OCI-LY1 (cell line): ENCODE measurements at regions not wholly inside any gene's neighbourhood (a gene's known extent, or its start where the extent isn't known, plus 50 kb on each side); places are given as distances from the start of the nearest gene placed in this dataset.

Source experiments
- H2AFZ ChIP-seq: fragments of 200-600 bp; sonication (generic), shearing (Covaris generic); 2 replicates; pipeline ENCODE4 v1.6.0; 2014; ENCODE audit warnings: antibody characterized with exemption, mild to moderate bottlenecking, low read length
- H3F3A ChIP-seq: fragments of 200-600 bp; sonication (generic), shearing (Covaris generic); 2 replicates; pipeline ENCODE4 v1.6.0; 2014; ENCODE audit warnings: mild to moderate bottlenecking, antibody characterized with exemption, low read length, moderate library complexity; ENCODE audit not compliant: insufficient read depth
- H3K27ac ChIP-seq: fragments of 200-600 bp; sonication (generic); 2 replicates; pipeline ENCODE4 v1.5.1; 2014; ENCODE audit warnings: low read length, mixed run types, mild to moderate bottlenecking, low read depth; ENCODE audit not compliant: poor library complexity, severe bottlenecking
- H3K27me3 ChIP-seq: fragments of 200-600 bp; sonication (generic); 2 replicates; pipeline ENCODE4 v1.6.0; 2014; ENCODE audit warnings: antibody characterized with exemption, mild to moderate bottlenecking, low read length, moderate library complexity; ENCODE audit not compliant: insufficient read depth
- H3K36me3 ChIP-seq: fragments of 200-600 bp; sonication (generic); 2 replicates; pipeline ENCODE4 v1.6.1; 2014; ENCODE audit warnings: mild to moderate bottlenecking, antibody characterized with exemption, low read length, moderate library complexity, mixed read lengths; ENCODE audit not compliant: insufficient read depth
- H3K4me1 ChIP-seq: fragments of 200-600 bp; sonication (generic); 2 replicates; pipeline ENCODE4 v1.5.1; 2014; ENCODE audit warnings: mild to moderate bottlenecking, low read length, moderate library complexity; ENCODE audit not compliant: insufficient read depth, severe bottlenecking
- H3K4me2 ChIP-seq: fragments of 200-600 bp; sonication (generic), shearing (Covaris generic); 2 replicates; pipeline ENCODE4 v1.6.1; 2014; ENCODE audit warnings: low read length
- H3K4me3 ChIP-seq: fragments of 200-600 bp; sonication (generic); 2 replicates; pipeline ENCODE4 v1.5.1; 2014; ENCODE audit warnings: low read length, low read depth, mild to moderate bottlenecking, mixed read lengths; ENCODE audit not compliant: poor library complexity, severe bottlenecking
- H3K79me2 ChIP-seq: fragments of 200-600 bp; shearing (Covaris generic); 2 replicates; pipeline ENCODE4 v1.6.1; 2016; ENCODE audit warnings: mixed run types, low read length, mixed read lengths; ENCODE audit not compliant: insufficient read depth
- H3K9ac ChIP-seq: fragments of 200-600 bp; sonication (generic), shearing (Covaris generic); 2 replicates; pipeline ENCODE4 v1.6.1; 2014; ENCODE audit warnings: mild to moderate bottlenecking, low read length, mixed read lengths
- H3K9me2 ChIP-seq: fragments of 200-600 bp; sonication (generic), shearing (Covaris generic); 2 replicates; pipeline ENCODE4 v1.6.1; 2014; ENCODE audit warnings: low read depth, mild to moderate bottlenecking, low read length, mixed read lengths
- H3K9me3 ChIP-seq: fragments of 200-600 bp; shearing (Covaris generic); 2 replicates; pipeline ENCODE4 v1.6.1; 2014; ENCODE audit warnings: low read length, mixed read lengths
- H4K20me1 ChIP-seq: fragments of 200-600 bp; sonication (generic), shearing (Covaris generic); 2 replicates; pipeline ENCODE4 v1.6.0; 2016; ENCODE audit warnings: mild to moderate bottlenecking, low read length; ENCODE audit not compliant: insufficient read depth
- CTCF ChIP-seq: fragments of 200-600 bp; sonication (generic), shearing (Covaris generic); IDR thresholded peaks from 2 replicates; pipeline ENCODE4 v1.5.1; 2017; ENCODE audit warnings: mild to moderate bottlenecking, antibody characterized with exemption, low read length, moderate library complexity, mixed read lengths
- EZH2 ChIP-seq: fragments of 200-600 bp; sonication (generic), shearing (Covaris generic); IDR thresholded peaks from 2 replicates; pipeline ENCODE4 v1.8.0; 2017; ENCODE audit warnings: borderline replicate concordance, mixed run types, mild to moderate bottlenecking, antibody characterized with exemption, low read length, moderate library complexity, mixed read lengths

- H3F3A ChIP-seq, result no peaks in the 10 kb centered on the region
- no peaks in the 10 kb centered on the region for H3K27me3 ChIP-seq
- H3K9ac ChIP-seq, result no peak overlapping the region
- H3K36me3 ChIP-seq, result no peaks in the 10 kb centered on the region
- H3K9me2 ChIP-seq, result no peaks in the 10 kb centered on the region
- TF ChIP-seq EZH2 (no peak), CTCF (no peak)
- no peak overlapping the region for H3K4me2 ChIP-seq
- H4K20me1 ChIP-seq, result no peaks in the 10 kb centered on the region
- no peak overlapping the region for H3K27ac ChIP-seq
- H3K4me1 ChIP-seq, result no peaks in the 10 kb centered on the region
- H2AFZ ChIP-seq, result no peak overlapping the region
- H3K4me3 ChIP-seq, result no peak overlapping the region
- H3K9me3 ChIP-seq, result no peaks in the 10 kb centered on the region
- no peaks in the 10 kb centered on the region for H3K79me2 ChIP-seq
These were observed 84.2 kb upstream of the S1PR1 start for GRCh38 chr1:101152633-101153032.

GRCh38 chr1:101151286-101151685 is 85.5 kb upstream of the S1PR1 start:
- H3K27ac ChIP-seq, result no peak overlapping the region
- H3K9ac ChIP-seq, result no peak overlapping the region
- no peak overlapping the region for H2AFZ ChIP-seq

GRCh38 chr1:101150670-101151069 is 86.1 kb upstream of the S1PR1 start:
- no peaks in the 10 kb centered on the region for H3K9me2 ChIP-seq
- H3K36me3 ChIP-seq, result no peaks in the 10 kb centered on the region

More at GRCh38 chr1:101151286-101151685, 85.5 kb upstream of the S1PR1 start:
- no peak overlapping the region for H3K4me3 ChIP-seq
- no peaks in the 10 kb centered on the region for H3K9me3 ChIP-seq
- H3K36me3 ChIP-seq, result no peaks in the 10 kb centered on the region
- no peaks in the 10 kb centered on the region for H3K79me2 ChIP-seq
- no peaks in the 10 kb centered on the region for H3K4me1 ChIP-seq
- H3K27me3 ChIP-seq, result no peaks in the 10 kb centered on the region
- no peaks in the 10 kb centered on the region for H4K20me1 ChIP-seq
- H3K9me2 ChIP-seq, result no peaks in the 10 kb centered on the region
- no peak overlapping the region for H3K4me2 ChIP-seq
- TF ChIP-seq CTCF (no peak), EZH2 (no peak)
- no peaks in the 10 kb centered on the region for H3F3A ChIP-seq

More at GRCh38 chr1:101150670-101151069, 86.1 kb upstream of the S1PR1 start:
- TF ChIP-seq CTCF, result no peak
- TF ChIP-seq EZH2, result no peak
- Histone ChIP-seq H3K79me2 (no peaks in the 10 kb centered on the region), H4K20me1 (no peaks in the 10 kb centered on the region), H3K27ac (no peak overlapping the region), H3K4me2 (no peak overlapping the region), H3K4me3 (no peak overlapping the region), H3K4me1 (no peaks in the 10 kb centered on the region), H3F3A (no peaks in the 10 kb centered on the region), H3K9ac (no peak overlapping the region), H3K27me3 (no peaks in the 10 kb centered on the region), H3K9me3 (no peaks in the 10 kb centered on the region), H2AFZ (no peak overlapping the region)
